Esophagus mucosa (tissue), 1 donor: ENCODE measurements at regions not wholly inside any gene's neighbourhood (a gene's known extent, or its start where the extent isn't known, plus 50 kb on each side); places are given as distances from the start of the nearest gene placed in this dataset.
"Not testable (repeated sequence)": the region's sequence is repeated elsewhere in the genome, so short reads cannot be mapped to it uniquely, and the experiment has no call there.

Source experiments
- ATAC-seq: fragments of 200-7000 bp; cut with Tn5 transposase; one replicate; pipeline ENCODE4 v1.9.1; 2020
- donor health status: DM: yes; HTN: yes; CAD: no.

GRCh38 chr16:13631213-13631767 lies 288.7 kb upstream of the ERCC4 start:
- ATAC-seq: no peak

GRCh38 chr16:13631916-13632315 lies 288.0 kb upstream of the ERCC4 start:
- no peak for ATAC-seq

GRCh38 chr16:13632504-13632903 lies 287.4 kb upstream of the ERCC4 start:
- ATAC-seq: not testable (repeated sequence)

GRCh38 chr16:13633391-13633861 lies 286.5 kb upstream of the ERCC4 start:
- no peak for ATAC-seq

- no peak for ATAC-seq
Observed at GRCh38 chr16:13634253-13634652, 285.7 kb upstream of the ERCC4 start.

- no peak for ATAC-seq
Observed at GRCh38 chr16:13634959-13635358, 285.0 kb upstream of the ERCC4 start.

- ATAC-seq: no peak
Observed at GRCh38 chr16:13638218-13638617, 281.7 kb upstream of the ERCC4 start.

GRCh38 chr16:13643412-13643811 lies 276.5 kb upstream of the ERCC4 start:
- no peak for ATAC-seq

- no peak for ATAC-seq
Observed at GRCh38 chr16:13645601-13646245, 274.2 kb upstream of the ERCC4 start.

- no peak for ATAC-seq
Observed at GRCh38 chr16:13660807-13661206, 259.1 kb upstream of the ERCC4 start.

GRCh38 chr16:13665876-13666275 lies 254.1 kb upstream of the ERCC4 start:
- ATAC-seq: no peak

GRCh38 chr16:13672196-13672595 lies 247.8 kb upstream of the ERCC4 start:
- no peak for ATAC-seq

- no peak for ATAC-seq
Observed at GRCh38 chr16:13680021-13680889, 239.7 kb upstream of the ERCC4 start.

GRCh38 chr16:13684819-13685563 lies 235.0 kb upstream of the ERCC4 start:
- no peak for ATAC-seq

GRCh38 chr16:13696017-13696416 lies 223.9 kb upstream of the ERCC4 start:
- no peak for ATAC-seq

- ATAC-seq: no peak
Observed at GRCh38 chr16:13697013-13697412, 222.9 kb upstream of the ERCC4 start.

GRCh38 chr16:13697568-13697967 lies 222.4 kb upstream of the ERCC4 start:
- ATAC-seq: no peak

- no peak for ATAC-seq
Observed at GRCh38 chr16:13702614-13703013, 217.3 kb upstream of the ERCC4 start.

GRCh38 chr16:13708347-13709120 lies 211.4 kb upstream of the ERCC4 start:
- ATAC-seq: no peak

- no peak for ATAC-seq
Observed at GRCh38 chr16:13718748-13719147, 201.2 kb upstream of the ERCC4 start.

- ATAC-seq: no peak
Observed at GRCh38 chr16:13727943-13728342, 192.0 kb upstream of the ERCC4 start.

GRCh38 chr16:13733561-13733960 lies 186.4 kb upstream of the ERCC4 start:
- ATAC-seq: no peak
